NCI-H1930 (cell line): ENCODE measurements at regions not wholly inside any gene's neighbourhood (a gene's known extent, or its start where the extent isn't known, plus 50 kb on each side); places are given as distances from the start of the nearest gene placed in this dataset.
"Not testable (repeated sequence)": the region's sequence is repeated elsewhere in the genome, so short reads cannot be mapped to it uniquely, and the experiment has no call there.

Experiments
- DNase-seq, 2 experiments: peaks; one replicate each; lab custom pipeline; 2025; lab: John Stamatoyannopoulos, UW

- DNase-seq: not testable (repeated sequence)
These were observed 110.8 kb upstream of the FOXD4L5 start for GRCh38 chr9:65395789-65396188.

- not testable (repeated sequence) for DNase-seq
These were observed 110.1 kb upstream of the FOXD4L5 start for GRCh38 chr9:65395121-65395520.

- DNase-seq: not testable (repeated sequence)
These were observed 108.3 kb upstream of the FOXD4L5 start for GRCh38 chr9:65393111-65393810.

- not testable (repeated sequence) for DNase-seq
These were observed 107.6 kb upstream of the FOXD4L5 start for GRCh38 chr9:65392611-65393010.

- DNase-seq: not testable (repeated sequence)
These were observed 104.7 kb upstream of the FOXD4L5 start for GRCh38 chr9:65389710-65390109.

- DNase-seq: not testable (repeated sequence)
These were observed 104.2 kb upstream of the FOXD4L5 start for GRCh38 chr9:65389216-65389615.

- DNase-seq: not testable (repeated sequence)
These were observed 101.7 kb upstream of the FOXD4L5 start for GRCh38 chr9:65386699-65387098.

- DNase-seq: not testable (repeated sequence)
These were observed 101.2 kb upstream of the FOXD4L5 start for GRCh38 chr9:65386191-65386590.

GRCh38 chr9:65385655-65386024, 100.6 kb upstream of the FOXD4L5 start:
- DNase-seq: not testable (repeated sequence)

GRCh38 chr9:65384759-65385654, 100.0 kb upstream of the FOXD4L5 start:
- DNase-seq: not testable (repeated sequence)

GRCh38 chr9:65384066-65384465, 99.1 kb upstream of the FOXD4L5 start:
- DNase-seq: not testable (repeated sequence)

- DNase-seq: not testable (repeated sequence)
These were observed 98.6 kb upstream of the FOXD4L5 start for GRCh38 chr9:65383646-65384045.

- not testable (repeated sequence) for DNase-seq
These were observed 97.8 kb upstream of the FOXD4L5 start for GRCh38 chr9:65382701-65383318.
